WTC11 (cell line): ENCODE measurements at regions not wholly inside any gene's neighbourhood (a gene's known extent, or its start where the extent isn't known, plus 50 kb on each side); places are given as distances from the start of the nearest gene placed in this dataset.

Experiments used
- AFF4 ChIP-seq: sonication (generic); formaldehyde crosslinking; IDR thresholded peaks from 2 replicates; pipeline ENCODE4 v1.8.1; 2023; ENCODE audit warnings: mild to moderate bottlenecking, missing genetic modification reagents, borderline replicate concordance
- ATF2 ChIP-seq: sonication (generic); formaldehyde crosslinking; IDR thresholded peaks from 2 replicates; pipeline ENCODE4 v1.8.1; 2022; ENCODE audit warnings: low read depth, missing genetic modification reagents, borderline replicate concordance
- CTCF ChIP-seq: fragments of 200-600 bp; IDR thresholded peaks from 2 replicates; pipeline ENCODE4 v1.8.0; 2022; ENCODE audit warnings: antibody characterized with exemption
- MXD4 ChIP-seq: fragments of 250-450 bp; sonication (Bioruptor Pico); IDR thresholded peaks from 2 replicates; pipeline ENCODE4 v1.8.0; 2021; ENCODE audit warnings: mild to moderate bottlenecking, moderate library complexity, borderline replicate concordance
- NR2C2 ChIP-seq: sonication (generic); formaldehyde crosslinking; IDR thresholded peaks from 2 replicates; pipeline ENCODE4 v1.8.0; 2022; ENCODE audit warnings: mild to moderate bottlenecking, missing genetic modification reagents
- PRDM15 ChIP-seq: sonication (generic); formaldehyde crosslinking; IDR thresholded peaks from 2 replicates; pipeline ENCODE4 v1.8.0; 2022; ENCODE audit warnings: missing genetic modification reagents

GRCh38 chr2:240296104-240296406 lies 139.4 kb upstream of the GPC1 start:
- TF ChIP-seq CTCF (no peak), NR2C2 (no peak), MXD4 (CRISPR knock-in tag) (no peak), PRDM15 (no peak), AFF4 (no peak), ATF2 (CRISPR knock-in tag) (no peak)
